ENCODE measurements at regions not wholly inside any gene's neighbourhood (a gene's known extent, or its start where the extent isn't known, plus 50 kb on each side); places are given as distances from the start of the nearest gene placed in this dataset.
"Not testable (repeated sequence)": the region's sequence is repeated elsewhere in the genome, so short reads cannot be mapped to it uniquely, and the experiment has no call there.

DNA sequence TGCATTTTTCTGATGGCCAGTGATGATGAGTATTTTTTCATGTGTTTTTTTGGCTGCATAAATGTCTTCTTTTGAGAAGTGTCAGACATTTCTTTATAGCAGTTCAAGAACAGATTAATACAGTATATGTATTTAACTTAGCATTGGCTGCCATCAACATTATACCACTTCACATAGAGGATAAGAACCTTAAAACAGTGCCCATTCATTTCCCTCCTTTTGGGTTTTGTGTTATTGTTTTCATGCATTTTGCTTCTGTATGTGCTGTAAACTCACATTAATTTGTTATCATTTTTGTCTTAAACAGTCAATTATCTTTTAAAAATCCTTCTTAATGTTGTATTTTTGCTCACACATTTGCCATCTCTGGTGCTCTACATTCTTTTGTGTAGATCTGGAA is 381.6 kb upstream of the DEFB115 start:
- peaks cover 23 to 72% (median 43%) of the 10 kb centered on the region in 6 donors for H3K9me3 Mint-ChIP-seq
- not testable (repeated sequence) for H3K27me3 Mint-ChIP-seq (ENCODE audit: low read depth in 3 of 3); H3K4me3 Mint-ChIP-seq; DNase-seq; H3K4me1 Mint-ChIP-seq; H3K27ac Mint-ChIP-seq; H3K36me3 Mint-ChIP-seq

GRCh38 chr20:30891400-30891799 is 366.1 kb upstream of the DEFB115 start:
- not testable (repeated sequence) for DNase-seq, H3K36me3 Mint-ChIP-seq, H3K27ac Mint-ChIP-seq, H3K4me3 Mint-ChIP-seq, H3K4me1 Mint-ChIP-seq
- H3K27me3 Mint-ChIP-seq (ENCODE audit: low read depth in 3 of 3): peaks cover 0 to 18% (median 3%) of the 10 kb centered on the region in 3 donors
- peaks cover 9 to 32% (median 20%) of the 10 kb centered on the region in 6 donors for H3K9me3 Mint-ChIP-seq

- Mint-ChIP-seq H3K4me3 (no peak overlapping the region), H3K4me1 (no peaks in the 10 kb centered on the region), H3K9me3 (peaks cover 5 to 21% (median 14%) of the 10 kb centered on the region in 6 donors), H3K36me3 (peaks cover 0 to 4% (median 4%) of the 10 kb centered on the region in 3 donors), H3K27ac (no peak overlapping the region), H3K27me3 (ENCODE audit: low read depth in 3 of 3) (peaks cover 0 to 18% (median 3%) of the 10 kb centered on the region in 3 donors)
- DNase-seq: no peak
Observed at GRCh38 chr20:30892541-30893345, 364.7 kb upstream of the DEFB115 start.

GRCh38 chr20:30893346-30894314 is 363.8 kb upstream of the DEFB115 start:
- H3K4me3 Mint-ChIP-seq, H3K36me3 Mint-ChIP-seq, H3K4me1 Mint-ChIP-seq, H3K27ac Mint-ChIP-seq, DNase-seq: not testable (repeated sequence)
- H3K9me3 Mint-ChIP-seq: peaks cover 5 to 24% (median 16%) of the 10 kb centered on the region in 6 donors
- peaks cover 0 to 18% (median 3%) of the 10 kb centered on the region in 3 donors for H3K27me3 Mint-ChIP-seq (ENCODE audit: low read depth in 3 of 3)

DNA sequence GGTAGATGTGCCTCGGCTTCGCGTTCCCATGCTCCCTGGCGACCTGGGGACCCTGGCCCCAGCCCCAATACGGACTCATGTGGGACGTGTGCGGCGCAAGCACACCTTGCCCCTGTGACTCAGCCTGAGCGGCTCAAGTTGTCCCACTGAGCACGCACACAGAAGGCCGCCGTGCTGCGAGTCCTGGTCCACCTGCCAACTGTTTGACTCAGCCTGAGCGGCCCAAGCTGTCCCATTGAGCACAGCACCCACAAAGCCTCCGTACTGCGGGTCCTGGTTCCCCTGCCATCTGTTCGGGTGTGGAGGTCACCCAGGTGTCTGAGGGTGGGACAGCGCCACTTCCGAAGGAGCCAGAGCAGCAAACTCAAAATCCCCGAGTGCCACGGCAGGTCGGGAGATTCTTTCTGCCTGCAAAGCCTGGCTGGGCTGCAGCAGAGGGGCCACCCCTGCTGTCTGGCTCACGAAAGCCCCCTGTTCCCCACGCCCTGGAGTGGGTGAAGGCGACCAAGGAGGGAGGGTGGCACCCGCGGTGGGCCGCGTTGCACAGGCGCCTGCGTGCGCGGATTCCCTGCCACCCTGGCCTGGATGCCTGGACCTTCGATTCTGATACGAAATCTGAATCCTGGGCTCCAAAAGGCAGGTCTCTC is 362.6 kb upstream of the DEFB115 start:
- DNase-seq, H3K27ac Mint-ChIP-seq, H3K4me1 Mint-ChIP-seq, H3K36me3 Mint-ChIP-seq, H3K4me3 Mint-ChIP-seq: not testable (repeated sequence)
- peaks cover 5 to 24% (median 15%) of the 10 kb centered on the region in 6 donors for H3K9me3 Mint-ChIP-seq
- peaks cover under 1 to 18% (median 3%) of the 10 kb centered on the region in 3 donors for H3K27me3 Mint-ChIP-seq (ENCODE audit: low read depth in 3 of 3)

- H3K9me3 Mint-ChIP-seq: peaks cover 5 to 23% (median 15%) of the 10 kb centered on the region in 6 donors
- not testable (repeated sequence) for H3K36me3 Mint-ChIP-seq, H3K4me3 Mint-ChIP-seq, H3K27ac Mint-ChIP-seq, H3K4me1 Mint-ChIP-seq, DNase-seq
- H3K27me3 Mint-ChIP-seq (ENCODE audit: low read depth in 3 of 3): peaks cover 3 to 18% (median 3%) of the 10 kb centered on the region in 3 donors
Observed at GRCh38 chr20:30895354-30895711, 362.1 kb upstream of the DEFB115 start.

GRCh38 chr20:30899370-30900079 is 357.9 kb upstream of the DEFB115 start:
- not testable (repeated sequence) for H3K36me3 Mint-ChIP-seq; H3K4me1 Mint-ChIP-seq; DNase-seq; H3K4me3 Mint-ChIP-seq; H3K27ac Mint-ChIP-seq; H3K27me3 Mint-ChIP-seq (ENCODE audit: low read depth in 3 of 3)
- H3K9me3 Mint-ChIP-seq: peaks cover 3 to 26% (median 13%) of the 10 kb centered on the region in 6 donors

- not testable (repeated sequence) for H3K27ac Mint-ChIP-seq; H3K4me3 Mint-ChIP-seq; H3K4me1 Mint-ChIP-seq; DNase-seq; H3K36me3 Mint-ChIP-seq; H3K27me3 Mint-ChIP-seq (ENCODE audit: low read depth in 3 of 3)
- H3K9me3 Mint-ChIP-seq: peaks cover 6 to 32% (median 16%) of the 10 kb centered on the region in 6 donors
Observed at GRCh38 chr20:30900080-30900719, 357.3 kb upstream of the DEFB115 start.

DNA sequence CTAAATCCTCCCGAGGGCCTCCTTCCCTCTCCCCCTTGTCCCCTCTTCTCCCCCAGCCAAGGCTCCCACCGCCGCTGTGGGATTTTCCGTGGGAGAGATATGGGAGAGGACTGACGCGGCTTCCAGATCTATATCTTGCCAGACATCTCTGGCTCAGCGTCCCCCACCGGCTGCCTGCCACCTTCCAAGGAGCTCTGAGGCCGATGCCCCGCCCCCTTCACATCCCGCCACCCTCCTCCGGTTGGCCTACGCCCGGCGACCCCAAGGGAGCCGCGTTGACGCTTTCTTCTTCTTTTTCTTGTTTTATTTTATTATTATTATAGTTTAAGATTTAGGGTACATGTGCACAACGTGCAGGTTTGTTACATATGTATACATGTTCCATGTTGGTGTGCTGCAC is 352.2 kb upstream of the DEFB115 start:
- not testable (repeated sequence) for H3K4me3 Mint-ChIP-seq; H3K4me1 Mint-ChIP-seq; DNase-seq; H3K36me3 Mint-ChIP-seq; H3K27me3 Mint-ChIP-seq (ENCODE audit: low read depth in 3 of 3); H3K27ac Mint-ChIP-seq
- peaks cover 21 to 67% (median 37%) of the 10 kb centered on the region in 6 donors for H3K9me3 Mint-ChIP-seq

DNA sequence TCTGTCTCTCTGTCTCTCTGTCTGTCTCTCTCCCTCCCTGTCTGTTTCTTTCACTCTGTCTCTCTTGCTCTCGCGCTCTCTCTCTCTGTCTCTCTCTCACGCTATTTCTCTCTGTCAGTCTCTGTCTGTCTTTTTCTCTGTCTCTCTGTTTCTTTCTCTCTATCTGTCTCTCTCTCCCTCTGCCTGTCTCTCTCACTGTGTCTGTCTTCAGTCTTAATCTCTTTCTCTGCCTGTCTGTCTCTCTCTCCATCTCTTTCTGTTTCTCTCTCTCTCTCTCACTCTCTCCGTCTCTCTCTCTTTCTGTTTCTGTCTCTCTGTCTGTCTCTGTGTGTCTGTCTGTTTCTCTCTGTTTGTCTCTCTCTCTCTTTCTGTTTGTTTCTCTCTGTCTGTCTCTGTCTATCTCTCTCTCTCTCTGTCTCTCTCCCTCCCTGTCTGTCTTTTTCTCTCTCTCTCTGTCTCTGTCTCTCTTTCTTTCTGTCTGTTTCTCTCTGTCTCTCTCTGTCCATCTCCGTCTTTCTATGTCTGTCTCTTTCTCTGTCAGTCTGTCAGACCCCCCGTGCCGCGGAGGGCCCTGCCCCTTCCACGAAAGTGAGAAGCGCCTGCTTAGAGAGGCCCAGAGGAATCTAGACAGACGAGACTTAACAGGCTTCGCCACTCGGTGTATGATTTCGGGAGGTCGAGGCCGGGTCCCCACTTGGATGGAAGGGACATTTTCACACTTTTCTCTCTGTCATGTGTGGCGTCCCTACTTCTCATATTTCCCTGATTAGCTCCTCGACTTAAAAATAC is 346.3 kb upstream of the DEFB115 start:
- H3K36me3 Mint-ChIP-seq: peaks cover 13 to 14% (median 13%) of the 10 kb centered on the region in 3 donors
- DNase-seq: no peak
- peak overlapping the region in 1 of 5 donors; percentile 54 for H3K4me3 Mint-ChIP-seq
- H3K27ac Mint-ChIP-seq: no peak overlapping the region
- peaks cover 0 to 13% (median 5%) of the 10 kb centered on the region in 3 donors for H3K27me3 Mint-ChIP-seq (ENCODE audit: low read depth in 3 of 3)
- peaks cover 5 to 6% of the 10 kb centered on the region in 2 donors for H3K4me1 Mint-ChIP-seq
- peaks cover 22 to 72% (median 48%) of the 10 kb centered on the region in 6 donors for H3K9me3 Mint-ChIP-seq

DNA sequence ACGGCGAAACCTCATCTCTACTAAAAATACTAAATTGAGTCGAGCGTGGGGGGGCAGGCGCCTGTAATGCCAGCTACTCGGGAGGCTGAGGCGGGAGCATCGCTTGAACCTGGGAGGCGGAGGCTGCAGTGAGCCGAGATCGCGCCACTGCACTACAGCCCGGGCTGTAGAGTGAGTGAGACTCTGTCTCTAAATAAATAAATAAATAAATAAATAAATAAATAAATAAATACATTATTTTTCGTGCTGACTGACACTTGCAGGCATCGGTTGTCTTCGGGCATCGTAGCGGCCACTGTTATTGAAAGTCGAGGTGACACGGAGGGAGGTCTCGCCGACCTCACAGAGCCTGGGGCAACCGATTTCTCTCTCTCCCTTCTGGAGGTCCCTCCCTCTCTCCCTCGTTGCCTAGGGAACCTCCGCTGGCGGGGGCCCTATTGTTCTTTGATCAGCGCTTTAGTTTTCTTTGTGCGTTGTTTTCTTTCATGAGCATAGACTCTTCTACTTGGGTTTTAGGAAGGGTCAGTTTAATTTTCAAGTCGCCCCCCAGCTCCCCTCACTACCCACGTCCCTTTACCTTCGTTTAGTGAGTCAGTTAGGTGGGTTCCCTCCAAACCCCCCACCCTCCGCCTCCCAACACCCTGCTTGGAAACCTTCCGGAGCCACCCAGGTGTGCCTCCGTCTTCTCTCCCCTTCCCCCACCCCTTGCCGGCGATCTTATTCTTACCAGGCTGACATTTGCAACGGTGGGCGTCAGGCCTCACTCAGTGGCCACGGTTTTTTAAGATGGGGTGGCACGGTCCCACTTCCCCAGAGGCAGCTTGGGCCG is 345.4 kb upstream of the DEFB115 start:
- not testable (repeated sequence) for H3K27ac Mint-ChIP-seq, DNase-seq, H3K4me1 Mint-ChIP-seq
- Mint-ChIP-seq H3K27me3 (ENCODE audit: low read depth in 3 of 3) (peaks cover 0 to 13% (median 5%) of the 10 kb centered on the region in 3 donors), H3K36me3 (peaks cover 13 to 14% (median 13%) of the 10 kb centered on the region in 3 donors), H3K4me3 (peak overlapping the region in 1 of 5 donors; percentile 33), H3K9me3 (peaks cover 18 to 63% (median 48%) of the 10 kb centered on the region in 6 donors)

Measured in immature natural killer cell (primary cell).